NOMO-1 (cell line): ENCODE measurements at regions not wholly inside any gene's neighbourhood (a gene's known extent, or its start where the extent isn't known, plus 50 kb on each side); places are given as distances from the start of the nearest gene placed in this dataset.
"Not testable (repeated sequence)": the region's sequence is repeated elsewhere in the genome, so short reads cannot be mapped to it uniquely, and the experiment has no call there.

Experiments
- DNase-seq, 2 experiments: peaks; one replicate each; lab custom pipeline; 2025; ENCODE audit not compliant: unreplicated experiment in 2 of 2; lab: John Stamatoyannopoulos, UW

DNA sequence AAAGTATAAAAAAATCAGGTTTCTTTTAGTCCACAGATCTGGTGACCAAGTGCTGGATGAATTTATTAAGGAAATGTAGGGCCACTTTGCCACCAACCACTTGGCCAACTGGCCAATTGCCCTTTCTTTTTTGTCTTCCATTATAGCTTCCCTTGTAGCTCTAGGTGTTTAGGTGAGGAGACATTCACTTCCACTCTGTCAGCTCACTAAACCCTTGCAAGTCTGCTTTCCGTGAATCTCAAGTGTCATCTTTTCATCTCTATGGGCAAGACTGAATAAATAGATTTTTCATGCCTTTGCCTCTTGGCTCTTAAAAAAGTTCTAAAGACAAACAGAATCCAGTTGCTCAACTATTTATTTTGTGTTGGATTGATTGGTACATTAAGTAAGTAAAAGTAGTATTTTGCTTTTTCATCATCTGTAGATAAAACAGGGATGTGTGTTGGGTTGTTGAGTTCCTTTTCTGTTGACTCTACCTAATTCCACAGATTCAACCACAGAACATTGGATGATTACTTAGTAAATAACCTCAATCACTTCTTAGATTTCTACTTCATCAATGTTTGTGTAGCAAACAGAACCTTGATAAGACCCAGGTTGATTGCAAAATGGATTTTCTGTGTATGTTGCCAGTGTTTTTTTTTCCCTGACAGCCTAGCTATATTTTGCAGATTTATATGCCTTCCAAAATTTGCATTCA lies 68.1 kb upstream of the GRXCR1 start:
- no peak for DNase-seq

- no peak for DNase-seq
Measured at GRCh38 chr4:42821230-42821629, 71.3 kb upstream of the GRXCR1 start.

DNA sequence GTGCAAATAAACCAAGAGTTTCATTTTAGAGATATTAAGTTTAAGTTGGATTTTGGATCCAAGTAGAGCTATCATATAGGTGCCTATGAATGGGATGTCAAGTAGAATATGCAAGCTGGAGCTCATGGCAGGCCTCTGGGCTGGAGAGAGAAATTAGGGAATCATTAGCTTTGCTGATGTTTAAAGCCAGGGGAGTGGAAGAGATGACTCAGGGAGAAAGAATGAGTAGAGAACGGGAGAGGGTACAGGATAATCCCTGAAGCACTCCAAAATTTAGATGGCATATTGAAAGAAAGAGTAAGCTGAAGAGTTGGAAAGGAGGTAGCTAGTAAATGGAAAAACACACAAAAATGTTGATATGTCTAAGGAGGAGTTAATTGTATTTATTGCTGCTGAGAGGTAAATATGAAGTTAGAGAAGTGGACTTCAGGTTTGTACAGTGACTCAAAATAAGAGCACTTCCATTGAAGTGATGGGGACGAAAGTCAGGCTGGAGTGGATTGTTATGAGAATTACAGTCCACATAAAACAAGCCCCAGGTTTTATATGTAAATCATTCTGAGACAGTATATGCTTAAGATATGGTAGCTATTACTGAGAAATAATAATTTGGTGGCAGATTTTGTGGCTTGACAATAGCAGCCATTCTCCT lies 72.5 kb upstream of the GRXCR1 start:
- DNase-seq: no peak

DNA sequence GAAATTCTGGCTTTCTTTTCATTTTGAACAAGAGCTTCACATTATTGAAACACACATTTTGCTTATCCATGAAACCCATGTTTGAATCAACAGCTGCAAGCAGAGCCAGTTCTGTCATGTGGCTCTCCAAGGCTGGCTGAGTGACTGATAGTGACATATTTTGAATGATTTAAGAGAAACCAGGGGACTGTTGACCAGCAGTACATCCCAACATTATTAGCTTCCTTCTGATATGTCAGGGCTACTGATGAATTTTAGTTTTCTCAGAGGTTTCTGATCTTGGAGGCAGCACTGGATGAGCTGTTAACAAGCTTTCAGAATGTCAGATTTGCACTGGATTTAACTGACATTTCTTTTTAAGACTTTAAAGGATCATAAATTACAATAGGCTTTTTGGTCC lies 74.6 kb upstream of the GRXCR1 start:
- no peak for DNase-seq

- DNase-seq: no peak
Measured at GRCh38 chr4:42816880-42817400, 75.6 kb upstream of the GRXCR1 start.

- DNase-seq: no peak
Measured at GRCh38 chr4:42816189-42816879, 76.2 kb upstream of the GRXCR1 start.

- DNase-seq: no peak
Measured at GRCh38 chr4:42809419-42810084, 83.0 kb upstream of the GRXCR1 start.

GRCh38 chr4:42806303-42806835 lies 86.1 kb upstream of the GRXCR1 start:
- DNase-seq: no peak

- DNase-seq: no peak
Measured at GRCh38 chr4:42789041-42789567, 103.4 kb upstream of the GRXCR1 start.

- DNase-seq: no peak
Measured at GRCh38 chr4:42787079-42787463, 105.4 kb upstream of the GRXCR1 start.

DNA sequence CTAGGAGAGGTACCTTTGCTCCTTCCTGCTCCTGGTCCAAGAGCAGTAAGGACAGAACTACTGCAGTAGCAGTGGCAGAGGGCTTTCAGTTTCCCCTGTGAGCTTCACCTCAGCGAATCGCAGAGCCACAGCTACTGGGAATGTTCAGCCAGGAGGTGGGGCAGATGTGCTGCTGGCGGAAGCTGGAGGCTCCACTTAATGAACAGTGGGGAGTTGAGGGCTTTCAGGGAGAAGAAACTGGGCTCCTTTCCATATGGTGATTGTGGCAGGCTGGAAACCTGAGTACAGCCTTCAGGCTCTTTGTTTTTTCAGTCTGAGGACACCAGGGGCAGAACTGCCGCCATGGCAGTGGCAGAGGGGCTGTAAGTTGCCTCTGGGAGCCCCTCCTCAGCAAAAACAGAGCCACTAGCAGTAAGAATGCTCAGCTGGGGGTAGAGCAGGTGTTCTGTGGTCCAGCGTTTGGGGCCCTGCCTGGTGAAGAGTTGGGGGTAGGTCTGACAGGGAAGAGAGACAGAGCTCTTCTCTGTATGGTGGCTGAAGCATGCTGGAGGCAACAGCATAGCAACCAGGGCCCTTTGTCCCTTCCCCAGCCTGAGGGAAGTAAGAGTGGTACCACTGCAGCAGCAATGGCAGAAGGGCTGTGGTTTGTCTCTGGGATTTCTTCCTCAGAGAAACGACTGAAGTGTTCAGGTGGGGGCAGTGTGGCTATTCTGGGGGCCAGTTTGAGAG lies 106.0 kb upstream of the GRXCR1 start:
- DNase-seq: no peak

DNA sequence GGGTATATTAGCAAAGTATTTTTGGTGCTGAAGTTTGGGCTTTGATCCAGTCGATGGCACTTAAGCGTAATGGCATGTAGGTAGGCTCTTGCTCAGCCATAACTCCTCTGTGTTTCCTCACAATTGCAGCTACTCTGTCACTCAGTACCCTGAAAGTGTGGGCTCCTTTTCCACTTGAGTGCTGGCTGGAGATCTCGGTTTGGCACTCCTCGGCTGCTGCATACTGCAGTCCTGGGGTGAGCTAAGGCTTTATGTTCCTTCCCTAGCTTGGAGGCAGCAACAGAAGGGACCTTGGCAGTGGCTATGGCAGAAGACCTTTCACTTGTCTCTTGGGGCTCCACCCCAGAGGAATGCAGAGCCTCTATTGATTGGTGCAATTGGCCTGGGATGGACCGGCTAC lies 106.7 kb upstream of the GRXCR1 start:
- DNase-seq: no peak

DNA sequence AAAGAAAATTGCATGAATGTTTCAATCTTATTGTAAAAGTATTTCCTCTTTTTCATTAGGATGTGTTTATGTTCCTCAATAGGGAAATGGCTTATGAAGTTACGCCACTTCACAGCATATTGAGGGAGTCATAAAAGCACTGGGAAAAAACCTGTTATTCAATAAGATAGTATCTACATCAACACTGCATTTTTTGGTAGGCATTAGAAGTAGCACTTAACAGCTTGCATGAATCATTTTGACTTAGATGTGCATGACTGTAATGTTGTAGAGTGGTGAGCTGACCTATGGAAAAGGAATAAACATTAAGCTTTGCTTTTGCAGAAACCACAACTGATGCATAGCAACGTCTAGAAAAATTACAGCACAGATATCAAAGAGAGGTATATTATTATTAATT lies 111.2 kb upstream of the GRXCR1 start:
- no peak for DNase-seq

DNA sequence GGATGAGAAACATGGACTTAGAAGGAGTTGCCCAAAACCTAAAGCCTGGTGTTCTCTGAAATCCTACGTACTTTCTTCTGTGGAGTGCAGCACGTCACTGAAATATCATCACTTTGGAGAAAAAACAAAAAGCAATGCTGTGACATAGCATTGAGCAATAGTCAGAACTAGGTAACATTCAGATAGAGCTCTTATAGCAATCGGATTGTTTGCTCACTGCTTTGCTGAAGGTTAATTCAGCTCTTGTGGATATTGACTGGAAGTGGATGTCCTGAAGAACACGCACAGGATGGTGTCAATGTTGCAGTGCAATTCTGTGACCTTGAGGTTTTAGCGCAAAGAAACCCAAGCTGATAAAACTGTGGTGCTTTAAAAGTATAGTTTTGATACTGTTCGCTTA lies 114.2 kb upstream of the GRXCR1 start:
- no peak for DNase-seq

GRCh38 chr4:42768125-42768748 lies 111.3 kb upstream of the ATP8A1 start:
- no peak for DNase-seq

DNA sequence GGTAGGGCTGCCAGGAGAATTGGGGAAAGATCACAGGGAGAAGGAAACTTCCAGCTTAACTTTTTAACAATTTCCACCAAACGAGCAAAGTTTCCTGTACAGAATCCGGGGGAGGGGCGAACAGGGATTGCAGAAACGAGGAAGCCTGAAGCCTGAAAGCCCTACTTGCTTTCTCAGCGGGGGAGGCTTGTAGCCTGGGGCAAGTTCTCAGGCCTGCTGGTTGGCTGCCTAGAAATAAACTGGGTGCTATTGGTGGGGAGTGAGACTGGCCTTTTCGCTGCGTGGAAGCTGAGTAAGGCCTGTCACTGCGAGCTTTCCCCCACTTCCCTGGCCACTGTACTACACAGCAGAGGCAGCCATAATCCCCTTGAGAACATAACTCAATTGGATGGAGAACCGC lies 110.8 kb upstream of the ATP8A1 start:
- DNase-seq: no peak

DNA sequence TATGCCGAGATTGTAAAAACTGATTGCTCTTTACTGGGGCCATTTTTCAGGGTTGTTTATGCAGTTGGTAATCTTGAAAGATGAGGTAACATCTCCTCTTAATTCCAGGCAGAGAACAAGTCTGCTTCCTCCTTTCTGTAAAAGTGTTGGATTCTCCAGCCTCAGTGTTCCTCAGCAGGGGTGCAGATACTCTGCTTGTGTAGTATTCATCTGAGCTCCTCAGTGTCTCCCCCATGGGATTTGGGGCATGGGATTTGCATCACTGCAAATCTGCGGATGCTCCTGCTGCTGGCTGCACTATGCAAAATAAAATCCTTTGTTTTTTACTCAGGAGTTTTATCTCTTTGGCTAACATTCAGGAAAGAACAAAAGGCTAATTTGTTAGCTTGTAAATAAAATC lies 104.9 kb upstream of the ATP8A1 start:
- no peak for DNase-seq

- not testable (repeated sequence) for DNase-seq
Measured at GRCh38 chr4:42754965-42755364, 98.1 kb upstream of the ATP8A1 start.

GRCh38 chr4:42751587-42751986 lies 94.7 kb upstream of the ATP8A1 start:
- no peak for DNase-seq

- DNase-seq: no peak
Measured at GRCh38 chr4:42750856-42751255, 94.0 kb upstream of the ATP8A1 start.
